ENCODE measurements at regions not wholly inside any gene's neighbourhood (a gene's known extent, or its start where the extent isn't known, plus 50 kb on each side); places are given as distances from the start of the nearest gene placed in this dataset.

DNA sequence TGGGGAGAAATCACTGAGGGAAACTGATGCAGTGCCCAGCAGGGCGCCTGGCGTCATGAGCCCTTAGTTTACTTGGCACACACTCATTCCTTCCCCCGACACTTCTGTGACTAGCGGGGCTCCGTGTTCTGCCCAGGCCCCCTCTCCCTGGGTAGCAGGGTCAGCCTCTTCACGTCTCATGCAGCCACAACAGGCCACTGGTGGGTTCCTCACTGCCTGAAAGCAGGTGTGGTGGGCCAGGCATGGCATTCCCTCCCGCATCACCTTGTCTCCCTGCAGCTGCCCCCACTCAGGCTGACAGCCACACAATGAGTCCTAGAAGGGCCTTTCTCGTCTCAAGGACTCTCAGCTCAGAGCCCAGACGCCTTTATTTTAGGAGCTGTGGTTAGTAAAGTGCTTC lies 51.1 kb upstream of the CPLX2 start:
- Histone ChIP-seq H3K27ac (ENCODE audit: low read length) (no peak overlapping the region), H3K4me1 (ENCODE audit: control insufficient read depth, insufficient read depth, low read length) (no peaks in the 10 kb centered on the region), H3K36me3 (ENCODE audit: control insufficient read depth, insufficient read depth, low read length) (no peaks in the 10 kb centered on the region), H3K4me3 (ENCODE audit: low read length) (no peak overlapping the region), H3K9me3 (ENCODE audit: control insufficient read depth, insufficient read depth, low read length) (no peaks in the 10 kb centered on the region), H3K27me3 (ENCODE audit: control insufficient read depth, insufficient read depth, low read length) (no peaks in the 10 kb centered on the region)
- TF ChIP-seq, protein P1, sequence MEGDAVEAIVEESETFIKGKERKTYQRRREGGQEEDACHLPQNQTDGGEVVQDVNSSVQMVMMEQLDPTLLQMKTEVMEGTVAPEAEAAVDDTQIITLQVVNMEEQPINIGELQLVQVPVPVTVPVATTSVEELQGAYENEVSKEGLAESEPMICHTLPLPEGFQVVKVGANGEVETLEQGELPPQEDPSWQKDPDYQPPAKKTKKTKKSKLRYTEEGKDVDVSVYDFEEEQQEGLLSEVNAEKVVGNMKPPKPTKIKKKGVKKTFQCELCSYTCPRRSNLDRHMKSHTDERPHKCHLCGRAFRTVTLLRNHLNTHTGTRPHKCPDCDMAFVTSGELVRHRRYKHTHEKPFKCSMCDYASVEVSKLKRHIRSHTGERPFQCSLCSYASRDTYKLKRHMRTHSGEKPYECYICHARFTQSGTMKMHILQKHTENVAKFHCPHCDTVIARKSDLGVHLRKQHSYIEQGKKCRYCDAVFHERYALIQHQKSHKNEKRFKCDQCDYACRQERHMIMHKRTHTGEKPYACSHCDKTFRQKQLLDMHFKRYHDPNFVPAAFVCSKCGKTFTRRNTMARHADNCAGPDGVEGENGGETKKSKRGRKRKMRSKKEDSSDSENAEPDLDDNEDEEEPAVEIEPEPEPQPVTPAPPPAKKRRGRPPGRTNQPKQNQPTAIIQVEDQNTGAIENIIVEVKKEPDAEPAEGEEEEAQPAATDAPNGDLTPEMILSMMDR (IDR thresholded peaks at IDR 0.05) = no peak
- Mint-ChIP-seq H3K9me3 (no peaks in the 10 kb centered on the region), H3K4me3 (no peak overlapping the region), H3K27me3 (ENCODE audit: low read depth in 2 of 2) (peaks cover 9 to 12% of the 10 kb centered on the region in 2 donors), H3K4me1 (no peaks in the 10 kb centered on the region), H3K27ac (no peak overlapping the region), H3K36me3 (no peaks in the 10 kb centered on the region)
- intact Hi-C loops (cut with micrococcal nuclease) = no loop called here
- DNase-seq (no peak), ATAC-seq (no peak)
- WGBS (ENCODE audit: insufficient coverage) = 80% methylated on average over 9 of the region's 9 CpGs
